D721Med (cell line): ENCODE measurements at regions not wholly inside any gene's neighbourhood (a gene's known extent, or its start where the extent isn't known, plus 50 kb on each side); places are given as distances from the start of the nearest gene placed in this dataset.
"Not testable (repeated sequence)": the region's sequence is repeated elsewhere in the genome, so short reads cannot be mapped to it uniquely, and the experiment has no call there.

ENCODE experiments used
- DNase-seq: peaks from one replicate; pipeline ENCODE4 v3.0.0; 2011; ENCODE audit warnings: low spot score; ENCODE audit not compliant: insufficient read length
- FAIRE-seq: peaks from 2 replicates; lab custom pipeline; 2011; peaks lifted over from hg19 to GRCh38; lab: Jason Lieb, UNC
- TF ChIP-seq, protein P1 (sequence below): IDR thresholded peaks from 2 replicates; pipeline ENCODE4 v1.5.1; 2012; ENCODE audit warnings: mild to moderate bottlenecking, control low read depth; ENCODE audit not compliant: insufficient read depth; ENCODE audit errors: missing control alignments

DNA sequence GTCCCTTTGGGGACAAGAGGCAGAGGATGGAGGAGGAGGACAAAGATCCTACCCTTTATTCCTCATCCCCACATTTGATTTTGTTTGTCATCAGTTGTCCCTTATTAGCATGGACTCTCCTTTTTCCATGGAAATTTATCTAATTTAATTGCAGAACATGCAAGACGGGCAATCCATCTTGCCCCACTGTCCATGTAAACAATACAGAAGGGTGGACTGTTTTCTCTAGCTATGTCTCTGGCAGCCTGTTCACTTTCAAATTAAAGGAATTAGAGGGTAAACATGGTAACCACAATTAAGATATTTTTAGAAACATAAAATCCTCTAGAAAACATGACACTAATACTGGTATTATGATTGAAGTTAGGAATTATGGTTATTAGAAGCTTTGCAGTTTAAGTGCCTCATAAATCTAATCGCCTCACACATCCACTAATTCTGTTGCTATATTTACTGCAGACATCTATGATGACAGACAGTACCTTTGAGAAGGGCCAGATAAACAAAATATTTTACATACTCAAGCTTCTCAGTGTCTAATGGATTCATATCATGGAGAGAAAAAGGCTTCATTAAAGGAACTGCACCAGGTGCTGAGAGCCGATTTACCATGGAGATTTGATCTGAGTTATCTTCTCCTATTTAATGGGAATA, 215.5 kb downstream of the LNPK start:
- DNase-seq (no peak), FAIRE-seq (peak; percentile 16)
- TF ChIP-seq, protein P1, sequence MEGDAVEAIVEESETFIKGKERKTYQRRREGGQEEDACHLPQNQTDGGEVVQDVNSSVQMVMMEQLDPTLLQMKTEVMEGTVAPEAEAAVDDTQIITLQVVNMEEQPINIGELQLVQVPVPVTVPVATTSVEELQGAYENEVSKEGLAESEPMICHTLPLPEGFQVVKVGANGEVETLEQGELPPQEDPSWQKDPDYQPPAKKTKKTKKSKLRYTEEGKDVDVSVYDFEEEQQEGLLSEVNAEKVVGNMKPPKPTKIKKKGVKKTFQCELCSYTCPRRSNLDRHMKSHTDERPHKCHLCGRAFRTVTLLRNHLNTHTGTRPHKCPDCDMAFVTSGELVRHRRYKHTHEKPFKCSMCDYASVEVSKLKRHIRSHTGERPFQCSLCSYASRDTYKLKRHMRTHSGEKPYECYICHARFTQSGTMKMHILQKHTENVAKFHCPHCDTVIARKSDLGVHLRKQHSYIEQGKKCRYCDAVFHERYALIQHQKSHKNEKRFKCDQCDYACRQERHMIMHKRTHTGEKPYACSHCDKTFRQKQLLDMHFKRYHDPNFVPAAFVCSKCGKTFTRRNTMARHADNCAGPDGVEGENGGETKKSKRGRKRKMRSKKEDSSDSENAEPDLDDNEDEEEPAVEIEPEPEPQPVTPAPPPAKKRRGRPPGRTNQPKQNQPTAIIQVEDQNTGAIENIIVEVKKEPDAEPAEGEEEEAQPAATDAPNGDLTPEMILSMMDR = no peak

DNA sequence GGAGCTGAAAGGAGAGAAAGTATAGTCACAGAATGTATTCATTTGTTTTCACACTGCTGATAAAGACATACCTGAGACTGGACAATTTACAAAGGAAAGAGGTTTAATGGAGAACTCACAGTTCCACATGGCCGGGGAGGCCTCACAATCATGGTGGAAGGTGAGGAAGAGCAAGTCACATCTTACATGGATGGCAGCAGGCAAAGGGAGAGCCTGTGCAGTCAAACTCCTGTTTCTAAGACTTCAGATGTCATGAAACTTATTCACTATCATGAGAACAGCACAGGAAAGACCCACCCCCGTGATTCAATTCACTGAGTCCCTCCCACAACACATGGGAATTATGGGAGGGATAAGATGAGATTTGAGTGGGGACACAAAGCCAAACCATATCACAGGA, 224.7 kb downstream of the LNPK start:
- DNase-seq, FAIRE-seq: not testable (repeated sequence)

DNA sequence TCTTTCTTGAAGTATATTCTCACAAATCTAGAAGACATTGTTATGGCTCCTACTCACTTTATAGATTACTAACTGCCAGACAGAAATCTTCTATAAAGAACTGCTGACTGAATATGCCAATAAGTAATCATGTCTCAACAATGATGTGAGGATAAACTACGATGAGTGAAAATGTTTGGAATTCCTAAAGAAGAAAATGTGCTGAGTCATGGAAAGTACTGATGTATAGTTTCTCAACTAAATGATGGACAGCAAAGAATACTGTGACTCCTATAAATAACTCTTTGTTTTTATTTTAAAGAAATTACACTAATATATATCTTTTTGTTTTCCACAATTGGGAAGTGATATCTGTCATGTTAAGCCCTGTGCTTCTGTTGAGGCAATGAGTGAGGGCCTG, 232.9 kb downstream of the LNPK start:
- DNase-seq (no peak), FAIRE-seq (no peak)
- TF ChIP-seq, protein P1 = no peak

DNA sequence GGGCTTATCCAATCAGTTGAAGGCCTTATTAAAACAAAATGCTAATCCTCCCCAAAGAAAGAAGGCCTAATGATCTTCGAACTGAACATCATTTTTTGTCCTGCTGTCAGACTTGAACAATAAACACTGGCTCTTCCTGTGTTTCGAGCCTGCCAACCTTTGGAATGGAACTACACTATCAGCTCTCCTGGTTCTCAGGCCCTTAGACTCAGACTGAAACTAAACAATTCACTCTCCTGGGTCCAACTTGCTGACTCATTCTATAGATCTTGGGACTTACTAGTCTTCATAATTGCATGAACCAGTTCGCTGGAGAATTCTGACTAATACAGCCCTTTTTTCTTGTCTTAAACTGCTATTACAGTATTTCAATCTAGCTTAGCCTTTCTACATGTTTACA, 235.2 kb downstream of the LNPK start:
- FAIRE-seq (no peak), DNase-seq (no peak)
- TF ChIP-seq, protein P1 = no peak

DNA sequence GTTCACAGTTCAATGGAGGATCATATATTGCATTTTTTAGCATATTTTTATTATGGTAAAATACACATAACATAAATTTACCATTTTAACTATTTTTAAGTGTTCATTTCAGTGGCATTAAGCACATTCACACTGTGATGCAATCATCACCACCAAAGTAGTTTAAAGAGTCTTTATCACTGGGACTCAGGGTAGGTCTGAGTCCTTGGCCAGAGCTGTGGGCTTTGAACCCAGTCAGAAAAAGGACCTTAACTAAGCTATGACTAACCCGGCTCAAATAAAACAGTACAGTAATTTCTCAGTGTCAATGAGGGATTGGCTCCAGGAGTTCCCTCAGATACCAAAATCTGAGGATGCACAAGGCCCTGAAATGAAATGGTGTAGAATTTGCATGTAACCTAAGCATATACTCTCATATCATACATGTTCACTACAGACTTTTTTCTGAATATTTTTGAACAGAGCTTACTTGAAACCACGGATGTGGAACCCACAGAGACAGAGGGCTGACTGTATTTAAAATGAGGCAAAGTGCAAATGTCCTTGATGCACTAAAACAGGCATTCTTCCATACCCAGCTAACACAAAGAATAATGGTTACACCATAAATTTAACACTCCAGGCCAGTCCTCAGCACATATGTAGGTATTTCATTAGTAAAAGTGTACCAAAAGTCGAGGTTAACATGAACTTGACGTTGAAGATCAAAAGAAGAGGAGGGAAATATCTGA, 246.2 kb downstream of the LNPK start:
- DNase-seq (no peak), FAIRE-seq (no peak)
- TF ChIP-seq, protein P1 = no peak

DNA sequence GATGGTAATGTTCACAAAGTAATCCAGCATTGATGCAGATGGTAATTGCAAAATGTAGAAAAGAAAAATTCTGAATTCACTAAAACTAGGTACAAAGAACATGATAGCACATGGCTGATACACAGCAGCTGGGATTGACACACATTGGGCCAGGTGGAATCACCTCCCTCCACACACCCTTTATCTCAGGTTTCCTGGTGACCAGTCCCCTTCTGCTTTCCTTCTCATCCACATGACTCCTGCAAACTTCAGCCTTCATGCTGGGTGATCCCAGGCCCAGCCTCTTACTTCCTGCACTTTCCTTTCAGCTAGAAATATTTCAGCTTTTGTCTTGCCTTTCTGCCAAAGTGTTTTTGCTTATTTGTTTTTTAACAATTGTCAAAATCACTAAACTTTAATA, 246.9 kb downstream of the LNPK start:
- TF ChIP-seq, protein P1 = no peak
- no peak for DNase-seq
- no peak for FAIRE-seq

DNA sequence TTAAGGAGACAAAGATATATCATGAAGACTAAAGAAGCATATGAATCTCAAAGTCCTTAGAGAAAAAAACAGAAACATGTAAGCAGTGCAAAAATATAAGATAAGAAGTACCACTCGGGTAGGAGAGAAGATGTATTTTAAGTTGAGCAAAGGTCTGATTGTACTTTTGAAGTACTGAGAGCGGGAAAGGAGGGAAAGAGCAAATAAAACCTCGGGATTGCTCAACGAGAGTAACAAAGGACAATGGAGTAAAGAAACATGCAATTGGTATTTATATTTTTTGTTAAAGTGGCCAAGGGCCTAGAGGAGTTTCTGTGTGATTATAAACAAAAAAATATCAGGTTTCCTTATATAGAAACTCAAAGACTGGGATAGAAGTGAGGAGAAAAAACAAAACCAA, 251.9 kb downstream of the LNPK start:
- TF ChIP-seq, protein P1 = no peak
- FAIRE-seq (no peak), DNase-seq (no peak)
